ENCODE measurements at regions not wholly inside any gene's neighbourhood (a gene's known extent, or its start where the extent isn't known, plus 50 kb on each side); places are given as distances from the start of the nearest gene placed in this dataset.

GRCh38 chr2:150319085-150319484, 168.4 kb downstream of the RND3 start:
- no peak for TF ChIP-seq POLR2A (IDR thresholded peaks at IDR 0.05)
- TF ChIP-seq CTCF (IDR thresholded peaks at IDR 0.05): no peak

All from stomach (tissue), 4 donors.